ENCODE measurements at regions not wholly inside any gene's neighbourhood (a gene's known extent, or its start where the extent isn't known, plus 50 kb on each side); places are given as distances from the start of the nearest gene placed in this dataset.

DNA sequence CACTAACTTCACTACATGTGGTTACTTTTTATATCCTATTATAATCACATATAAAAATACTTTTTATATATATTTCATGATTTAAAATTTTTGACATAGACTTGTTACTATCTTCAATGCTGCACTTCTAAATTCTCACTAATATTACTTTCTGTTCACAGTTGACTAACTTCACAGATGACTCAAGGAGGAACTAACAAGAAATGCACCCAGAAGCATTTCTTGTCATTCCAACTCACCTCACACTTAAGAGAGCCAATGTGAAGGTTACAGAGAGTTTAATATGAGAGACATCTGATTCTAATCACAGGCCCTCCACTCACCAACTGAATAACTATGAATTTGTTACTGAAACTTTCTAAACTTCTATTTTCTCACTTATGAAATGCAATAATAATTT is 399.8 kb upstream of the SLC8A1 start:
- H3K4me3 ChIP-seq, result no peak overlapping the region
- H3K4me1 ChIP-seq, result no peaks in the 10 kb centered on the region
- H3K27ac ChIP-seq, result no peak overlapping the region
- TF ChIP-seq, protein P1, sequence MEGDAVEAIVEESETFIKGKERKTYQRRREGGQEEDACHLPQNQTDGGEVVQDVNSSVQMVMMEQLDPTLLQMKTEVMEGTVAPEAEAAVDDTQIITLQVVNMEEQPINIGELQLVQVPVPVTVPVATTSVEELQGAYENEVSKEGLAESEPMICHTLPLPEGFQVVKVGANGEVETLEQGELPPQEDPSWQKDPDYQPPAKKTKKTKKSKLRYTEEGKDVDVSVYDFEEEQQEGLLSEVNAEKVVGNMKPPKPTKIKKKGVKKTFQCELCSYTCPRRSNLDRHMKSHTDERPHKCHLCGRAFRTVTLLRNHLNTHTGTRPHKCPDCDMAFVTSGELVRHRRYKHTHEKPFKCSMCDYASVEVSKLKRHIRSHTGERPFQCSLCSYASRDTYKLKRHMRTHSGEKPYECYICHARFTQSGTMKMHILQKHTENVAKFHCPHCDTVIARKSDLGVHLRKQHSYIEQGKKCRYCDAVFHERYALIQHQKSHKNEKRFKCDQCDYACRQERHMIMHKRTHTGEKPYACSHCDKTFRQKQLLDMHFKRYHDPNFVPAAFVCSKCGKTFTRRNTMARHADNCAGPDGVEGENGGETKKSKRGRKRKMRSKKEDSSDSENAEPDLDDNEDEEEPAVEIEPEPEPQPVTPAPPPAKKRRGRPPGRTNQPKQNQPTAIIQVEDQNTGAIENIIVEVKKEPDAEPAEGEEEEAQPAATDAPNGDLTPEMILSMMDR (IDR thresholded peaks at IDR 0.05), result no peak
- ATAC-seq, result no peak
- intact Hi-C loops (cut with DNase I), result no loop called here
- no peak for DNase-seq
- H3K27me3 ChIP-seq, result peaks cover 0 to 3% (median 0%) of the 10 kb centered on the region in 7 donors
- peaks cover 0 to 17% (median 0%) of the 10 kb centered on the region in 11 donors for H3K9me3 ChIP-seq
- H3K36me3 ChIP-seq, result no peaks in the 10 kb centered on the region

DNA sequence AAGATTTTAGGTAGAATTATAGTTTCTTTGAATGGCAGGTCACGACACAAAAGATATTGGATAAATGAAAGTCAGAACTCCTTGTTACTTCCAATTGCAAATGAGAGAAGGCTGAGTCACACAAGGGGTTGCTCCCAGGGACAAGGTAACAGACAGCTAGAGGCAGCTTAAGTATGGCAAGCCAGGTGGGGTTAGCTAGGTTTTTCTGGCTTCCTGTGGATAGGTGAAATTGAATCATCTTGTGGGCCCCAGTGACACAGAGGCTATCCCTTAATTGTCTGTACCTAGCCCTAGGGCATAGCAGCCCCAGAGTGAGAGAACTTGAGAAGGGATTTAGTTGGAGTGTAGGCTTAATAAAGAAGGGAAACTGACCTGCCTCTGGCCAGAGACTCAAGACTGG is 407.7 kb upstream of the SLC8A1 start:
- ATAC-seq (no peak), DNase-seq (no peak)
- Histone ChIP-seq H3K27ac (no peak overlapping the region), H3K9me3 (peaks cover 0 to 17% (median 0%) of the 10 kb centered on the region in 11 donors), H3K36me3 (no peaks in the 10 kb centered on the region), H3K4me3 (no peak overlapping the region), H3K4me1 (no peaks in the 10 kb centered on the region), H3K27me3 (no peaks in the 10 kb centered on the region)
- intact Hi-C loops (cut with DNase I), result no loop called here
- 82 to 90% methylated on average over 1 of the region's 1 CpG for WGBS, 2 donors
- TF ChIP-seq, protein P1 (IDR thresholded peaks at IDR 0.05), result no peak

DNA sequence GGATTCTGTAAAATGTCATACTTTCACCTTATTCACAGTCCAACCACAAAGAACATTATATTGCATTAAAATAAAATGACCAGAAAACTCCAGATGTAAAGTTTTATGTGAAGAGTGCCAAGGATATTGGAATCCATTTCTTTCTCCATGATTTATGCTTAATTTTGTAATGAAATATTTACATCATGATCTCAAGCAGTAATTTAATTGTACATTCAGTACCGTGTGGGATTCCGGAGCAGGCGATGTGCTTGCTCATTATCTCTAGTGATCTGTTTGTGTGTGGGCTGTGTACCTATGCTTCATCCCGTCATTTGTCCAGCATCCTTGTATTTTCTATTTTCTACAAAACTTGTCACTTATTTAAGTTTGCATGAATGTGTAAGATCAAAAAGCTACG is 415.9 kb upstream of the SLC8A1 start:
- Histone ChIP-seq H3K4me3 (no peak overlapping the region), H3K27ac (no peak overlapping the region), H3K4me1 (no peaks in the 10 kb centered on the region), H3K9me3 (no peaks in the 10 kb centered on the region), H3K27me3 (no peaks in the 10 kb centered on the region), H3K36me3 (no peaks in the 10 kb centered on the region)
- DNase-seq (no peak), ATAC-seq (no peak)
- TF ChIP-seq, protein P1 (IDR thresholded peaks at IDR 0.05), result no peak
- WGBS, 2 donors, result 70 to 83% methylated on average over 5 of the region's 5 CpGs
- intact Hi-C loops (cut with DNase I), result no loop called here

DNA sequence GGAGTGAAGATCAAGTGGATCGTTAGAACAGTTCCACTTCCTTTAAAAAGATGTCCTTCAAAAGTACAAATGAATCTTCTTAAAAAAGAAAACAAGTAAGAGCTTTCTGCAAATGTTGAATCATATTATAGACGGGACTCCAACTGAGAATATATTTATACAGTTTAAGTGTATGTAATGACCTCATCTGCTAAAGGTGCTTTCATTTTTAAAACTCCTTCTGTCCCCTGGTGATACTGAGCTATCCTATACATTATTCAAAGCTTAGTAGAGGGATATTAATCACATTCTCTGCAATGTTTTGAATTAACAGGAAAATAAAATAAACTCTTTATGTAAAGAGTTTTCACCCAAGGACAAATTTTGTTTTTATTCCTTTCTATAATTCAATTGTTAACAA is 420.7 kb upstream of the SLC8A1 start:
- H3K27me3 ChIP-seq, result no peaks in the 10 kb centered on the region
- no peak overlapping the region for H3K27ac ChIP-seq
- ATAC-seq (no peak), DNase-seq (no peak)
- WGBS, 2 donors, result 64 to 76% methylated on average over 2 of the region's 2 CpGs
- no peaks in the 10 kb centered on the region for H3K4me1 ChIP-seq
- TF ChIP-seq, protein P1 (IDR thresholded peaks at IDR 0.05), result no peak
- no peaks in the 10 kb centered on the region for H3K36me3 ChIP-seq
- no peaks in the 10 kb centered on the region for H3K9me3 ChIP-seq
- no peak overlapping the region for H3K4me3 ChIP-seq
- intact Hi-C loops (cut with DNase I), result no loop called here

DNA sequence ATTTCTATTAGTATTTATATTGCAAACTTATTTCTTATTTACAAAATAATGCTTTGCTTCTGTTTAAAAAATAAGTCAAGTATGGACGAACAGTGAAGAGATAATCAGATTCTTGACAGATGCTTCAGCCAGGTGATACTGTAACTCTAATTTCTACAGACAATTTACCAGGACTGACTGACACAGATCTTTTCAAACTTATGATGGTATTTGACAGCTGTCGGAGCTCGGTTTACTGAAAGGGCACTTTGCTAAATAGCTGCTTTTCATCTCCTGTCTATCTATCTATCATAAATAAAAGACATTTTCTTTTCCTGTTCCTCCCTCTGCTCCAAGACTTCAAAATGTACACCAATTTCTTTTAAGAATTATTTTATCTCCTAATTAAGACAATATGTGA is 422.5 kb upstream of the SLC8A1 start:
- TF ChIP-seq, protein P1 (IDR thresholded peaks at IDR 0.05), result no peak
- no peak overlapping the region for H3K27ac ChIP-seq
- no peak overlapping the region for H3K4me3 ChIP-seq
- no peaks in the 10 kb centered on the region for H3K27me3 ChIP-seq
- 84 to 90% methylated on average over 3 of the region's 3 CpGs for WGBS, 2 donors
- DNase-seq (no peak), ATAC-seq (no peak)
- intact Hi-C loops (cut with DNase I), result no loop called here
- no peaks in the 10 kb centered on the region for H3K9me3 ChIP-seq
- no peaks in the 10 kb centered on the region for H3K4me1 ChIP-seq
- H3K36me3 ChIP-seq, result no peaks in the 10 kb centered on the region

Measured in heart right ventricle (tissue), 16 donors.